KBM-7 (cell line): ENCODE measurements at regions not wholly inside any gene's neighbourhood (a gene's known extent, or its start where the extent isn't known, plus 50 kb on each side); places are given as distances from the start of the nearest gene placed in this dataset.

Experiments used
- DNase-seq: peaks from one replicate; pipeline ENCODE4 v3.0.0-alpha.2; 2015
- in situ Hi-C: fragments of 300-500 bp; cut with MboI; formaldehyde crosslinking; loops from 2 replicates; pipeline ENCODE4 v1.14.3; 2020; ENCODE audit warnings: low sequenced_read_pairs, low pct_unique_long_range_greater_than_20kb, mixed read lengths

DNA sequence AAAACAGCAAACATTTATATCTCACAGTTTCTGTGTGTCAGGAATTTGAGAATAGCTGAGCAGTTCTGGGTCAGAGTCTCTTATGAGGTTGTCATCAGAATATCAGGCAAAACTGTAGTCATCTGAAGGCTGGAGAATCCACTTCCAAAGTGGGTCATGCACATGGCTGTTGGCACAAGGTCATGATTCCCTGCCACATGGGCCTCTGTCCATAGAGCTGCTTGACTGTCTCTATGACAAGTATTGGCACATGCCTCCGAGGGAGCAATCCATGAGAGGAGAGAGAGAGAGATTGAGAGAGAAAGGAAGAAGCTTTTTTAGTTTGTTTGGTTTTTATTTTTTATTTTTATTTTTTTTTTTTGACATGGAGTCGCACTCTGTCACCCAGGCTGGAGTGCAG, 101.8 kb upstream of the DDX18 start:
- in situ Hi-C loops: no loop called here
- DNase-seq: no peak

DNA sequence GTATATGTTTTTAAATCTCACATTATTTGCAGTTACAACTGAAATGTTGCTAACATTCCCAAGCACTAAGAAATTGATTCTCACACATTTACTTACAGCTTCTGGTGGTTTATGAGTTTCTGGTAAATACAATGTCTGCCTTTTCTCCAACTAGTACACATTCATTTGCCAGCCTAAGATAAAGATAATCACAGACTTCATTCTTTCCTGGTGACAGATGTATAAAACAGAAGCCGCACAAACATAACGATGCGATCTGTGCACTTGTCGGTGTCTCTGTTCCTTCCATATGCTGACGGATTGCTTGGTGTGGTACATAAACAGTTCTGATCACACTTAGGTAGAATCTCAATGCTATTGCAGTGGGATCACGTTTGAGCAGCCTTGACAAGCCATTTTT, 100.4 kb upstream of the DDX18 start:
- DNase-seq: no peak
- in situ Hi-C loops: no loop called here

DNA sequence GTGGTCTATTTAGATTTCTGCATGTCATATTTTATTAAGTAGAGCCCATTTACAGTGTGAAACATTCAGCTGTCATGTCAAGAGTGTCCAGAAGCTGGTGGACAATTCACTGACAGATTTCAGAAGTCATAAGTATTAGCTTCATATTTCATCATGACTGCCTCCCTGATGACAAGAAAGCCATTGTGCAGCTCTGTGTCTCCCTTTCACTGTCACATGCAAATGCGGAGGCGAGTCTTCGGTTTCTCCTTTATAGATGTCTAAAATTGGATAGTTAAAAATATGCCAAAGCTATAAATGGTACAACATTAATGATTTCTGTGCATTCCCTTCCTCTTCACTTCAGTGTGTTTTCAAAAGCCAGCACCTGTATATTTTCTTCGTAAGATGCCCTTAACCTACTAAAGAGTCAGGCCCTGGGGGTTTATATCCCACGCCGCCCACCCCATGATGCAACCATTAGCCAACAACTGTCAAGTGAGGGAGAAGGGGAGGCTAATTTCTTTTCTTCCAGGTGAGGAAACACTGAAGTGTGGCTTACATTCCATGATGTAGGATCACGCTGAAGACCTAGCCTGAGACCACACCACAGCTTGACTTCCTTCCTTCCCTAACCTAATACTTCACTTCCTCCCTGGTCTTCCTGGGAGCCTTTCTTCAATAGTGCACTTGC, 99.6 kb upstream of the DDX18 start:
- DNase-seq: no peak
- in situ Hi-C loops: no loop called here

DNA sequence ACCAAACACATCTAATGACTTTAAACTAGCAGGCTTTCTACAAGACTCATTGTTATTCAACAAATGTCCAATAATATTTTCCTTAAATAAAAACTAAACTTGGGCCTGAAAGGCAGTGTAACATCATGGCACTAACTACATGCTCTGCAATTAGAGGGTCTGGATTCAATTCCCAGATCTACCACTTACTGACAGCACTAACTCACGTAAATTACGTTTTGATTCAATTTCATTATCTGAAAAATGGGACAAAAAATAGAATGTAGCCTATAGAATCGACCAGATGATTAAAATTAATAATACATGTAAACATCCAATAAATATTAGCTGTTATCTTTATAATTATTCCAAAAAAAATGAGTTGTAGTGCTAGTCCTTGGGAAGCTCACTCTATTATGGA, 98.0 kb upstream of the DDX18 start:
- in situ Hi-C loops: no loop called here
- no peak for DNase-seq

DNA sequence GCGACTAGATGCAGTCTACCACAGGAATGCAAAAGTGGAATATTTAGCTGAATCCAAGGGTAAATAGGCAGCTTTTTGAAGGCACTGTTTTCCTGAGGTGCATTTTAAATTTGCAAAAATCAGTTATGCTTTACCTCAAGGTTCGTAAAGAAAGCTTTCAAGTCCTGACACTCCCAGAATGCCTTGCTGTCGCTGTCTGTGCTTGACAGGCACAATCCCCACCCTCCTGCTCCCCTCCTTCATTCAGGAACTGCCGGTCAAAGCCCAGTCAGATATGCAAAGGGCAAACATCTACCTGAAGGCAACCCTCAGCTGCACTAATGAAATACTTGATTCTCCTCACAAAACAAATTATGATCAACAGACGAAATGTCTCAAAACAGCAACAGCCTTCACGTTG, 97.4 kb upstream of the DDX18 start:
- in situ Hi-C loops: no loop called here
- DNase-seq: no peak

DNA sequence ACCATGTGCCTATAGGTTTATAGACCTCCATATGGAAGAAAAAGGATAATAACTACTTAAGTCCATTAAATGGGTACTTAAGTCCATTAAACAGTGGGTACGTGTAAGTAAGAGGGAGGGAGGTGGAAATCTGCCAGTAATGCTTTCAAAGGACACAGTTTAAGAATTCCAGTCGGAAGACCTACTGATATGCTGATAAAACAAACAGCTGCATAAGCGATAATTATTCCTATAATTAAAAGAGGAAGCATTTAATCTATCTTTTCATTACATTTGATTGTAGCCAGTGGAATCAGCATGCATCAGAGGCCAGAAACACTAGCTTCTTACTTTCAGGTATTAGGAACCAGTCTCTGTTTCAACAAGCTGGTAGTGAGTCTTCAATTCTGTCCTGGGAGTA, 96.4 kb upstream of the DDX18 start:
- no peak for DNase-seq
- in situ Hi-C loops: no loop called here

DNA sequence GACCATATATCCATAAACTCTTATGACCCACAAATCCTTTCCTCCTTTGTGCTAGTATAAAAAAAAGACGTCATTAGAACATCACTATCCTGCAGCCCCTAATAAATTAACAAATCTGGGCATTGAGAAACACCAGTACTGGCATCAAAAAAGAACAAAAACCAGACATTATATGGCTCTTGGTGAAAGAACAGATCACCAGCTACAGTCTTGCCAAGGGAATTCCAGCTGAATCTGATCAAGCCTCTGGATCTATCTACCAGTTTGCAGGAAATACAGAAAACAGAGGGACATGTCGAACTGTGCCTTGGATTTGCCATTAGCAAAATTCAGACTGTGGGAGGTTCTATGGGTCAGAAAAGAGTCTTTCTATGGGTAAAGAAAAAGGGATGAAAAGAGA, 93.7 kb upstream of the DDX18 start:
- DNase-seq: no peak
- in situ Hi-C loops: no loop called here

DNA sequence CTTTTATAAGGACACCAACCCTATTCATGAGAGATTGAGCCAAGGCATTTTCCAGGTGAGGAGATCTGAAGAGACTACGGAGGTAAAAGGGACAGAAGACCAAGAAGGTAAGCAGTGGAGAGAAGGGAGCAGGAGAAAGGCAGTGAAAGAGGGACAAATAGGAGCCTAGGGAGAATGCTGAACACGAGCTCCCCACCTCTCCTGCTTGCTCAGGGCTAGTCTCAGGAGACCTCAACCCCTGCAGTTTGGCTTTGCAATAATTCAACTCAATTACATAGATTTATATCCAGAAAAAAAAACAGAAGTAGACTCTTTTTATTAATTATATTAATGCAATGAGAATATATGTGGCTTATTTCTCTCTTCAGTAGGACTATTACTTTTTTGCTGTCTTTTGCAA, 91.0 kb upstream of the DDX18 start:
- no peak for DNase-seq
- in situ Hi-C loops: no loop called here

DNA sequence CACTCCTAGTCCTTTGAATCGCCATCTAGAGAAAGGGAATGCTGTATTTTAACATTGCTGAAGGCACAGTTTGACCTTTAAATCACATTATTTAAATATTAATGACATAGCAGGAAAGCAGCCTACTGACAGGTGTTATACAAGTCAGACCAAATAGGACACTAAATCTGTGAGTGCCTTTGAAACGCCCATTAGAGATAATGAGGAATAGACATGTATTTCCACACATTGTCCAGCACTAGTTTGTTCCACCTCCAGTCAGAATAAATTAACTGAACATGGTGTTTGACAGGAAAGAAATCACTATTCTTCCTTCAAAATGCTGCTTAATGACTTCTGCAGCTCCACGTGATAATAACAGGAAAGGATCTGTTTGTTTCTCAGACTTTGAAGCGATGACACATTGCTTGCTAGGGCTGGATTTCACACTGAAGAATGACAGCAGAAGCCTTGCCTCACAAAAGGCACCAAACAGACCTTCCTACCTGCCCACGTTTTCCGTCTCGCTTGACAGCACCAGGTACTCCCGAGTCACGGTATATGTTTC, 90.5 kb upstream of the DDX18 start:
- in situ Hi-C loops: no loop called here
- DNase-seq: no peak

DNA sequence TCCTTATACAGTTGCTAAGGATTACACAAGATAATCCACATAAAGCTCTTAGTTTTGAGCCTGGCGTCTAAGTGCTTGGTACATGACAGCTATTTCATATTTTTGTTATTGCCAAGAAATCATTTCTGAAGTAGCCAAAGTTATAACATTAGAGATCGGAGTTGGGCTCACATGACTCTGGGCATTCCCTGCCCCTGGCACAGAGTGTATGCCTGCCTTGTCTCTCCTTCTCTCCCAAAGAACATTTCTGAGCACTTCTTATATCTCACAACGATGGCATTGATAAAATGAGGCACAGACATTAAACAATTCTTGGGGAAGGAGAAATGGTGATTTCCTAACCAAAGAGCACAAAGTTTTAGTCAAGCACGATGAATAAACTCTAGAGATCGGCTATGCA, 87.7 kb upstream of the DDX18 start:
- in situ Hi-C loops: no loop called here
- no peak for DNase-seq

DNA sequence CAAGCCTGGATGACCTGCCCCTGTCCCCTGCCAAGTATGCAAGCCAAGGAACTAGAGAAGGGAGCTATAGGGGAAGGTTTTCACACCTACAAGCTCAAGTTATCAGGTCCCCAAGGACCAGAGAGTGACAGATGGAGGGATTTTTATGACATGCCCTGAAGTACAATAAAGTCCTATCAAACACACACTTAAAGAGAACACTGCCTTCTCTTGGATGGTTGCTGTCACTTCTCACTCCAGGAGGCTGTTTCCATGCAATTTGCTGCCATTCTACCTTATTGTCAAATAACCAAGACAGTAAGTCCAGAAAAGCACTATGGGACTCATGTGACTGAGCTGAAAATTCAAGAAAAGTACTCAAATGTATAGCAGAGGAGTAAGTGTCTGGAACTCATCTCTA, 76.6 kb upstream of the DDX18 start:
- no peak for DNase-seq
- in situ Hi-C loops: no loop called here

DNA sequence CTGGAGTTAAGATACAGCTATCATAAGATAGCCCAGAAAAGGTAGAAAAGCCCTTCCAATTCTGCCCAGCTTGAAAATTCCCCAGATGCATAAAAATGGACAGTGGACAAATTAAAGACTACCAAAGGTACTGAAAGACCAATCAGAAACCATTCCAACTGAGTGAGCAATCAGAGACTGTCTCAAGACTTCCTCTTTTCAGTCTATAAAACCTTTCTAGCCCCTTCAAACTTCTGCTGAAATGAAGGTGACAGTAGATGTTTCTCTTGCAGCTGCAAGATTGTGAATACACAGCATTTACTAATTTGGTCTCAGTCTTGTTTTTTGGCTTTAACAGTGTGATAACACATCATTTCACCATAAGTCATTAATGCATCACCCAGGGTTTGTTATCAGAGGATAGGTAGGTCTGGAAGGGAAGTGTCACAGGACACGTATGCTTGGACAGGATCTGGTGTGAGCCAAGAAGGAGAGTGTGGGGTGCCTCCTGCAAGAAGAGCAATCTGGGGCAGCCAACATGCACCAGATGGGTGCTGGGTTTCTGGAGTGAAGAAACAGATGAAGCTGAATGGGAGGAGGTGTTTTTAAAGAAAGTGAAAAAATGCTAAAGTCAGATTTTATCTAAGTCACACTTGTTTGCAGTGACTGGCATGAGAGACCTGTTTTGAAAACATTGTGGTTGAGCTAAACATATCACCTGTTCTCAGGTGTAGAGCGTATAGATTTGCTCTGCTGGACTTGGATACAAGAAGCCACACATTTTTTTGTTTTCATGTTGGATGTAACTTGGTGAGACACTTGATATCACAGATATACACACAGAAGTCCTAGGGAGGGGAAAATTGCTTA, 75.3 kb upstream of the DDX18 start:
- DNase-seq: peak; percentile 10
- in situ Hi-C loops: no loop called here

DNA sequence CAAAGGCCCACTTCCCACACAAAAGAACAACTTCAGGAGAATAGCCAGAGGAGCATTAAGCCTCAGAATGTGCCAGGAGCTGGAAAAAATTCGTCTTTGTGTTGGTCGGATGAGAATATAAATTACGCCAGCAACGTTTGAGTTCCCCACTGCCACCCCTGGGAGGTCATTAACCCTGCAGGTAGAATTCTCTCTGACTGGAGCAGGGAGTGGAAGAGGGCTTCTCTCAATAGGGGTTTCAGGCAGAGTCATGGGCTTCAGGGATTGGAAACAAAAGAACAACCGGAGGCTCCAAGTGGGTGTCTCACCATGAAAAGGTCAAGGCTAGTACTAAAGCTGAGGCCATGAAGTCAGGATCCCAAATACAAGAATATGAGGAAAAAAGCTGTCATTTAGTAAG, 69.0 kb upstream of the DDX18 start:
- DNase-seq: no peak
- in situ Hi-C loops: no loop called here

DNA sequence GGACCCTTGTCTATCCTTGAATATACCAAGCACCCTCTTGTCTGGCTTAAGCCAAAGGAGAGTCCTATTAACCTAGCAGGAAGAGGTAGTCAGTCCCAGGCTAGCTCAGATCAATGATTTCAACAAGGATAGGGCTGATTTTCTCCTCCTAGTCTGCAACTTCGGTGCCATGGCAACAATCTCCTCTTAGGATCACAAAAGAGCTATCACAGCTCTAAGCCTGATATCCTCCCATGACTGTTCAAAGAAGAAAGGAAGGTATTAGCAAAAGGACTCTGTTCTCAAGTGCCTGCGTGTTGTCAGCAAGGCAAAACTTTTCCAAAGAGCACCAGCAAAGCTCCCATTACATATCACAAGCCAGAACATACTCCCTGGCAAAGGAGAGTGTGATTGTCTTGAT, 58.7 kb upstream of the DDX18 start:
- in situ Hi-C loops: no loop called here
- DNase-seq: no peak

DNA sequence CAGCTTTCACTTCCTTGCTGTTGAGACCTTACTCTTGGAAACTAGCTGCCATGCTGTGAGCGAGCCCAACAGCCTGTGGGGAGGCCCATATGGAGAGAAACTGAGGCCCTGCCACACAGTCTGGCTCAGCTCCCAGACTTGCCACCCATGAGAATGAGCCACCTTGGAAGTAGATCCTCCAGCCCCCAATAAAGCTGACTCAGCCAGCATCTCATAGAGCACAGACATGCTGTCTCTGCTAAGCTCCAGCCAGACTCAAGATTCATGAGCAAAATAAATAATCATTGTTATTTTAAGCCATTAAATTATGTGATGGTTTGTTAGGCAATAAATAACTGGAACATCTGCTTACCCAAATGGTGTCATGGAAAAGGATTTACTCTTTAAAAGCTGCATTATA, 53.6 kb upstream of the DDX18 start:
- in situ Hi-C loops: no loop called here
- DNase-seq: no peak

DNA sequence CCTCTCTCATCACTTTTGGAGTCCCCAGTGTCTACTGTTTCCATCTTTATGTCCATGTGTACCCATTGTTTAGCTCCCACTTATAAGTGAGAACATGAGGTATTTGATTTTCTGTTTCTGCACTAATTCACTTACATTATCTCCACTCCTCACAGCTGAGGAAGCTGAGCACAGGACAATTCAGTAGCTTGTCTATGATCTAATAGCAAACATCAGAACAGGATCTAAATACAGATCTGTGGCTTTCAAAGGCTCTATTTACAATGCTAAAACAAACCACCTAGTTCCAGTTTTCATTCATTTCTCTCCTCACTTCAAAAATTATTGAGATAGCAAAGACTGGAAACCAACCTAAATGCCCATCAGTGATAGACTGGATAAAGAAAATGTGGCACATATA, 52.0 kb upstream of the DDX18 start:
- in situ Hi-C loops: no loop called here
- no peak for DNase-seq

DNA sequence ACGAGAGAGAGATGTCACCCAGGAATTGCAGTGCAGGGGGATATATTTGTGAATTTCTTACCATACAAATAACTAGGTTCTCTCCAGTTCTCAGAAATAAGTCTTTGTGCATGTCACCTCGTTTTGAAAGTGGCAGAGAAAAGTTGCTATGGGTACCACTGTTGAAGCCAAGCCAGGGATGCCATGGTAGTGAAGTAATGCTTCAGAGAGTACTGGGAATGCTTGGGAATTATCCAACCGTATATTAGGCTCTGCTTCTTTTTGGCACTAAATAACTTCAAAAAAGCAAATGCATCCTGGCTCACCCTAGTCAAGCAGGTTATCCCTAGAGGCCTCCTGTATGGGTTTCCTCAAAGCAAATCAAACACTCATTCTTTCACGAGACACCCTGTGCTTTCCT, 50.7 kb upstream of the DDX18 start:
- in situ Hi-C loops: no loop called here
- DNase-seq: no peak
